ENCODE measurements at regions not wholly inside any gene's neighbourhood (a gene's known extent, or its start where the extent isn't known, plus 50 kb on each side); places are given as distances from the start of the nearest gene placed in this dataset.
"Not testable (repeated sequence)": the region's sequence is repeated elsewhere in the genome, so short reads cannot be mapped to it uniquely, and the experiment has no call there.

GRCh38 chr6:67933278-67933677 is 701.8 kb upstream of the ADGRB3 start:
- DNase-seq, result peak; percentile 50
- Histone ChIP-seq H3K27ac (ENCODE audit: low read length) (no peak overlapping the region), H3K9me2 (replicated peaks; ENCODE audit: insufficient read depth, low read length) (no peaks in the 10 kb centered on the region)

DNA sequence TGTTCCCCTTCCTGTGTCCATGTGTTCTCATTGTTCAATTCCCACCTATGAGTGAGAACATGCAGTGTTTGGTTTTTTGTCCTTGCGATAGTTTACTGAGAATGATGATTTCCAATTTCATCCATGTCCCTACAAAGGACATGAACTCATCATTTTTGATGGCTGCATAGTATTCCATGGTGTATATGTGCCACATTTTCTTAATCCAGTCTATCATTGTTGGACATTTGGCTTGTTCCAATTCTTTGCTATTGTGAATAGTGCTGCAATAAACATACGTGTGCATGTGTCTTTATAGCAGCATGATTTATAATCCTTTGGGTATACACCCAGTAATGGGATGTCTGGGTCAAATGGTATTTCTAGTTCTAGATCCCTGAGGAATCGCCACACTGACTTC is 712.5 kb upstream of the ADGRB3 start:
- H3K27ac ChIP-seq (ENCODE audit: low read length); H3K9me2 ChIP-seq (replicated peaks; ENCODE audit: insufficient read depth, low read length); H3K4me2 ChIP-seq (ENCODE audit: low read depth, low read length, poor library complexity, severe bottlenecking); H4K20me1 ChIP-seq (ENCODE audit: insufficient read depth, low read depth, low read length); DNase-seq; H3K36me3 ChIP-seq (ENCODE audit: insufficient read depth, low read length); H3K27me3 ChIP-seq (ENCODE audit: low read length); H3K9me3 ChIP-seq (ENCODE audit: low read length); H2AFZ ChIP-seq (ENCODE audit: low read length); H3K4me1 ChIP-seq (ENCODE audit: low read length); H3K79me2 ChIP-seq (ENCODE audit: low read length); H3K9ac ChIP-seq (ENCODE audit: low read length); H3K4me3 ChIP-seq (ENCODE audit: low read length): not testable (repeated sequence)

More at GRCh38 chr6:67933278-67933677, 701.8 kb upstream of the ADGRB3 start:
- H3K4me3 ChIP-seq (ENCODE audit: low read length), result no peak overlapping the region
- H3K36me3 ChIP-seq (ENCODE audit: insufficient read depth, low read length), result no peaks in the 10 kb centered on the region
- H3K4me2 ChIP-seq (ENCODE audit: low read depth, low read length, poor library complexity, severe bottlenecking), result no peak overlapping the region
- H3K9ac ChIP-seq (ENCODE audit: low read length), result no peak overlapping the region
- H3K9me3 ChIP-seq (ENCODE audit: low read length), result no peaks in the 10 kb centered on the region
- no peaks in the 10 kb centered on the region for H3K4me1 ChIP-seq (ENCODE audit: low read length)
- 0 out of 2 replicates have a peak overlapping the region, but pooled peaks have one; percentile 86 for H2AFZ ChIP-seq (ENCODE audit: low read length)
- no peaks in the 10 kb centered on the region for H3K79me2 ChIP-seq (ENCODE audit: low read length)
- H3K27me3 ChIP-seq (ENCODE audit: low read length), result no peaks in the 10 kb centered on the region
- no peaks in the 10 kb centered on the region for H4K20me1 ChIP-seq (ENCODE audit: insufficient read depth, low read depth, low read length)

- not testable (repeated sequence) for H3K9ac ChIP-seq (ENCODE audit: low read length); H3K27ac ChIP-seq (ENCODE audit: low read length); H3K4me2 ChIP-seq (ENCODE audit: low read depth, low read length, poor library complexity, severe bottlenecking); H3K9me2 ChIP-seq (replicated peaks; ENCODE audit: insufficient read depth, low read length); H3K9me3 ChIP-seq (ENCODE audit: low read length); H3K27me3 ChIP-seq (ENCODE audit: low read length); H3K4me3 ChIP-seq (ENCODE audit: low read length); H3K79me2 ChIP-seq (ENCODE audit: low read length); DNase-seq; H4K20me1 ChIP-seq (ENCODE audit: insufficient read depth, low read depth, low read length); H3K4me1 ChIP-seq (ENCODE audit: low read length); H3K36me3 ChIP-seq (ENCODE audit: insufficient read depth, low read length); H2AFZ ChIP-seq (ENCODE audit: low read length)
Observed at GRCh38 chr6:67920040-67920439, 715.0 kb upstream of the ADGRB3 start.

DNA sequence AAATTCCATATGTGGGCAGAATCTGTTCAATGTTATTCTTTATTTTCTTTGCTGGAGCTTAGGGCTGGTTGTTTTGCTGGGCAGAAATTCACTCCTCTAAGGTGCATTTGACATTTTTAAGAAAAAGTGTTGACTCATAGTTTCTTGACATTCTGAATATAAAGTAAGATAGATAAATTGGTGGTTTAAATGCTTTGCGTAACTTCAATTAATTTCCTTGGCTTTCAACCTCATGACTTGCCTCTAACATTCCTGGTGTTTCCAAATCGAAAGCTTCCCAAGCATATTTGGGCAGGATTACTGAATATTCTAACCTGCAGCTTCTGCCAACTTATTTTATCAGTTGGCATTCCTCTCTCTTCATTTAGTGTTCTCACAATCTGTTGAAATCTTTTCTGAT is 718.7 kb upstream of the ADGRB3 start:
- Histone ChIP-seq H3K4me1 (ENCODE audit: low read length) (no peaks in the 10 kb centered on the region), H3K9me3 (ENCODE audit: low read length) (no peaks in the 10 kb centered on the region; the same call in 1 of the 2 replicates), H2AFZ (ENCODE audit: low read length) (no peak overlapping the region), H3K27me3 (ENCODE audit: low read length) (no peaks in the 10 kb centered on the region), H3K4me2 (ENCODE audit: low read depth, low read length, poor library complexity, severe bottlenecking) (no peak overlapping the region), H3K79me2 (ENCODE audit: low read length) (no peaks in the 10 kb centered on the region), H3K27ac (ENCODE audit: low read length) (no peak overlapping the region), H3K9ac (ENCODE audit: low read length) (no peak overlapping the region), H3K4me3 (ENCODE audit: low read length) (no peak overlapping the region), H3K36me3 (ENCODE audit: insufficient read depth, low read length) (no peaks in the 10 kb centered on the region), H3K9me2 (replicated peaks; ENCODE audit: insufficient read depth, low read length) (no peaks in the 10 kb centered on the region), H4K20me1 (ENCODE audit: insufficient read depth, low read depth, low read length) (no peaks in the 10 kb centered on the region)
- no peak for DNase-seq

DNA sequence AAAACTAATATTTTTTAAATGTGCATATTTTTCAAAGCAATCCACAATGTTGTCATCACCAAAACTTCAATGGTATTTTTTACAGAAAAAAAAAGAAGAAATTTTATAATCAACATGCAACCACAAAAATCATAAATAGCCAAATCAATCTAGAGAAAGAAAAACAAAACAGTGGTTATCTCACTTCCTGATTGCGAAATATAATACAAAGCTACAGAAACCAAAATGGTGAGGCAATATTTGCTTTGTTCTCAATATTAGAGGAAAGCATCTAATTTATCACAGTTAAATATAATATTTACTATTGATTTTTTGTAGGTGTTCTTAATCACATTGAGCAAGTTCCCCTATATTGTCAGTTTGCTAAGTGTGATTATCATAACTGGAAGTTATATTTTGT is 720.7 kb upstream of the ADGRB3 start:
- Histone ChIP-seq H4K20me1 (ENCODE audit: insufficient read depth, low read depth, low read length) (no peaks in the 10 kb centered on the region), H3K36me3 (ENCODE audit: insufficient read depth, low read length) (no peaks in the 10 kb centered on the region), H2AFZ (ENCODE audit: low read length) (no peak overlapping the region), H3K79me2 (ENCODE audit: low read length) (no peaks in the 10 kb centered on the region), H3K4me3 (ENCODE audit: low read length) (no peak overlapping the region), H3K9me3 (ENCODE audit: low read length) (no peaks in the 10 kb centered on the region; the same call in 1 of the 2 replicates), H3K4me2 (ENCODE audit: low read depth, low read length, poor library complexity, severe bottlenecking) (no peak overlapping the region), H3K4me1 (ENCODE audit: low read length) (no peaks in the 10 kb centered on the region), H3K27ac (ENCODE audit: low read length) (no peak overlapping the region), H3K9ac (ENCODE audit: low read length) (no peak overlapping the region), H3K27me3 (ENCODE audit: low read length) (no peaks in the 10 kb centered on the region), H3K9me2 (replicated peaks; ENCODE audit: insufficient read depth, low read length) (no peaks in the 10 kb centered on the region)
- no peak for DNase-seq

DNA sequence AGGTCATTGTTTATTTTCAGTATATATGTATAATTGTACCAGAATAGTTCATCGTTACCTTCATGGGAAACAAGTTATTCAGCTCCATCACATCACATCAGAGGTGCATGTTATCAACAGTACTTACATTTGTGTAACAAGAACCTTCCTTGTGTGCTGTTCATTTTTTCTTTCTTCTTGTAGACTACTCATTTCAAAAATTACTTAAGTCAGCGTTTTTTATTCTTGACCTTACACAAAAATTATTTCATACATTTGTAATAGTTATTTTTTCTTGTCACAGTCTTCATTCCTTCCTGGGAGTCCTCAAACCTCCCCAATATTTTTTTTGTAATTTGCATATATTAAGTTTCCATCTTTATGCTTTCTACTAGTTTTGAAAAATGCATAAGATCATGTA is 725.7 kb upstream of the ADGRB3 start:
- Histone ChIP-seq H3K79me2 (ENCODE audit: low read length) (no peaks in the 10 kb centered on the region), H4K20me1 (ENCODE audit: insufficient read depth, low read depth, low read length) (no peaks in the 10 kb centered on the region), H3K4me1 (ENCODE audit: low read length) (no peaks in the 10 kb centered on the region), H3K9me3 (ENCODE audit: low read length) (no peaks in the 10 kb centered on the region), H2AFZ (ENCODE audit: low read length) (0 out of 2 replicates have a peak overlapping the region, but pooled peaks have one; percentile 50), H3K9ac (ENCODE audit: low read length) (no peak overlapping the region), H3K4me3 (ENCODE audit: low read length) (no peak overlapping the region), H3K27me3 (ENCODE audit: low read length) (no peaks in the 10 kb centered on the region), H3K4me2 (ENCODE audit: low read depth, low read length, poor library complexity, severe bottlenecking) (no peak overlapping the region), H3K36me3 (ENCODE audit: insufficient read depth, low read length) (no peaks in the 10 kb centered on the region), H3K27ac (ENCODE audit: low read length) (no peak overlapping the region), H3K9me2 (replicated peaks; ENCODE audit: insufficient read depth, low read length) (no peaks in the 10 kb centered on the region)
- no peak for DNase-seq

DNA sequence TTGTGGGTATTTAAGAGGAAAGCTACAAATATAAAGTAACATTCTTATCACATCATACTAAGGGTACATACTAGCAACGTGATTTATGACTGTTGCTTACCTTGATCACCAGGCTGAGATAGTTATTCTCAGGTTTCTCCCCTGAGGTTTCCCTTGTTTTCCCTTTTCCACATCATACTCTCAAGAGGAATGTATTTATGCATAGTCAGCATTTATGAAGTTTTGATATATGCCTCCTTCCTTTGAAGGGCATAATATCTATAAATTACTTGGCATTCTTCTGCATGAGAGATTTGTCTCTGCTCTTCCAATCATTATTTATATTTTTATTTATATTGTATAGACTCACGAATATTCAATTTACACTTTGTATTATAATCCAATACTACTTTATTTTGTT is 726.7 kb upstream of the ADGRB3 start:
- no peak overlapping the region for H3K27ac ChIP-seq (ENCODE audit: low read length)
- H3K4me3 ChIP-seq (ENCODE audit: low read length), result no peak overlapping the region
- H3K27me3 ChIP-seq (ENCODE audit: low read length), result no peaks in the 10 kb centered on the region
- no peaks in the 10 kb centered on the region for H3K9me2 ChIP-seq (replicated peaks; ENCODE audit: insufficient read depth, low read length)
- no peaks in the 10 kb centered on the region for H3K79me2 ChIP-seq (ENCODE audit: low read length)
- no peaks in the 10 kb centered on the region for H3K4me1 ChIP-seq (ENCODE audit: low read length)
- no peak overlapping the region for H3K9ac ChIP-seq (ENCODE audit: low read length)
- H3K36me3 ChIP-seq (ENCODE audit: insufficient read depth, low read length), result no peaks in the 10 kb centered on the region
- no peaks in the 10 kb centered on the region for H3K9me3 ChIP-seq (ENCODE audit: low read length)
- DNase-seq, result no peak
- no peak overlapping the region for H3K4me2 ChIP-seq (ENCODE audit: low read depth, low read length, poor library complexity, severe bottlenecking)
- peak overlapping the region; percentile 64; the same call in 1 of the 2 replicates for H2AFZ ChIP-seq (ENCODE audit: low read length)
- no peaks in the 10 kb centered on the region for H4K20me1 ChIP-seq (ENCODE audit: insufficient read depth, low read depth, low read length)

DNA sequence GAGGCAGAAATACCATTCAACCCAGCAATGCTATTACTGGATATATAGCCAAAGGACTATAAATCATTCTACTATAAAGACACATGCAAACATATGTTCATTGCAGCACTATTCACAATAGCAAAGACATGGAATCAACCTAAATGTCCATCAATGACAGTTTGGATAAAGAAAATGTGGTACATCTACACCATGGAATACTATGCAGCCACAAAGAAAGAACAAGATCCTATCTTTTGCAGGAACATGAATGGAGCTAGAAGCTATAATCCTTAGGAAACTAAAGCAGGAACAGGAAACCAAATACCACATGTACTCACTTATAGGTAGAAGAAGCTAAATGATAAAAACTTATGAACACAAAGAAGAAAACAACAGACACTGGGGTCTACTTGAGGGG is 730.3 kb upstream of the ADGRB3 start:
- not testable (repeated sequence) for H3K27me3 ChIP-seq (ENCODE audit: low read length); H3K36me3 ChIP-seq (ENCODE audit: insufficient read depth, low read length); H3K4me2 ChIP-seq (ENCODE audit: low read depth, low read length, poor library complexity, severe bottlenecking); H3K4me3 ChIP-seq (ENCODE audit: low read length); H3K9ac ChIP-seq (ENCODE audit: low read length); H3K9me3 ChIP-seq (ENCODE audit: low read length); H3K27ac ChIP-seq (ENCODE audit: low read length); H3K79me2 ChIP-seq (ENCODE audit: low read length); H3K9me2 ChIP-seq (replicated peaks; ENCODE audit: insufficient read depth, low read length); H3K4me1 ChIP-seq (ENCODE audit: low read length); H4K20me1 ChIP-seq (ENCODE audit: insufficient read depth, low read depth, low read length); H2AFZ ChIP-seq (ENCODE audit: low read length); DNase-seq

DNA sequence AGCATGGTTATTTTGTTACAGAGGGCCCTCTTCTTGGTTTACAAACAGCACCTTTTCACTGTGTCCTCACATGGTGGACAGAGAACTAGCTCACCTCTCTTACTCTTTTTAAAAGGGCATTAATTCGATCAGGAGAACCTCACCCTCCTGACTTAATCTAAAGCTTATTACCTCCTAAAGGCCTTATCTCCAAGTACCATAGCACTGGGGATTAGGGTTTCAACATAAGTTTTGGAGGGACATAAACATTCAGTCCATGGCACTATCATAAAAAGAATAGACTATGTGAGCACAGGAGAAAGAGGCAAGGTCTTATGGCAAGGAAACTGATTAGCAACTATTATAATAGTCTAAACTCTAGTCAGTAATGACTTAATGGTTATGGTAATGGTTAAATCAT is 736.2 kb upstream of the ADGRB3 start:
- H3K27me3 ChIP-seq (ENCODE audit: low read length), result no peaks in the 10 kb centered on the region
- no peak overlapping the region for H3K4me2 ChIP-seq (ENCODE audit: low read depth, low read length, poor library complexity, severe bottlenecking)
- H3K4me3 ChIP-seq (ENCODE audit: low read length), result no peak overlapping the region
- no peak overlapping the region for H3K27ac ChIP-seq (ENCODE audit: low read length)
- no peaks in the 10 kb centered on the region for H3K9me3 ChIP-seq (ENCODE audit: low read length)
- no peaks in the 10 kb centered on the region for H3K9me2 ChIP-seq (replicated peaks; ENCODE audit: insufficient read depth, low read length)
- no peaks in the 10 kb centered on the region for H3K4me1 ChIP-seq (ENCODE audit: low read length)
- no peak for DNase-seq
- H2AFZ ChIP-seq (ENCODE audit: low read length), result peak overlapping the region; percentile 64
- H4K20me1 ChIP-seq (ENCODE audit: insufficient read depth, low read depth, low read length), result no peaks in the 10 kb centered on the region
- no peak overlapping the region for H3K9ac ChIP-seq (ENCODE audit: low read length)
- no peaks in the 10 kb centered on the region for H3K36me3 ChIP-seq (ENCODE audit: insufficient read depth, low read length)
- H3K79me2 ChIP-seq (ENCODE audit: low read length), result no peaks in the 10 kb centered on the region

All from Karpas-422 (cell line).